ENCODE measurements at regions not wholly inside any gene's neighbourhood (a gene's known extent, or its start where the extent isn't known, plus 50 kb on each side); places are given as distances from the start of the nearest gene placed in this dataset.

GRCh38 chr13:105377452-105377851, 1158.0 kb downstream of the EFNB2 start:
- DNase-seq: peak in 1 of 51 donors; percentile 15

DNA sequence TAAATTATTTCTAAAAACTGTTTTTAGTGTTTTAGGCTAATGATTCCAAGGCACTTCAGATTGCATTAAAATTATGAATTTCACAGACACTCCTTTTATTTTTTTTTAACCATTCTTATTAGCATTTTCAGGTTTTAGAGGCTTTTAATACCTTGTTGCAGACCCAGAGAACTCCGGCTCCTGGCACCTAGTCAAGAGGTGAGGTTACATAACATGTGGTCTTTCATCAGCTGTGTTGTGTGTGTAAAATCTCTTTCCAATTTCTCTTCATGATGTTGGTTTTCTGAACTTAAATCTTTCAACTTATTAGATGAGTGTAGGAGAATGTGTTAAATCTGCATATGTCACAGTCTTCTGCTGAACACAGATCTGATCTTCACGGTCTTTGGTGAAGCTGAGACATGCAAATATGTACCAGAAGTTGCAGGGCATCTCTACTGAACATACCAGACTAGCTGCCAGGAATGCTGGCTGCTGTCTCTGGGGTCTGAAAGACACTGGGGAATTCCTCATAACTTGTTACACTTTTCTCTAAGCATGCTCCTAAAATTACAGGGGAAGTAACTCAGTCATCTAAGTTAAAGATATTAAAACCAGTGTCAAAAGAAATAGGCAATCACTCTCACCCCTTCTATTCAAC, 1165.3 kb downstream of the EFNB2 start:
- DNase-seq: no peak

GRCh38 chr13:105368781-105369180, 1166.7 kb downstream of the EFNB2 start:
- no peak for DNase-seq

GRCh38 chr13:105365831-105366230, 1169.6 kb downstream of the EFNB2 start:
- no peak for DNase-seq

DNA sequence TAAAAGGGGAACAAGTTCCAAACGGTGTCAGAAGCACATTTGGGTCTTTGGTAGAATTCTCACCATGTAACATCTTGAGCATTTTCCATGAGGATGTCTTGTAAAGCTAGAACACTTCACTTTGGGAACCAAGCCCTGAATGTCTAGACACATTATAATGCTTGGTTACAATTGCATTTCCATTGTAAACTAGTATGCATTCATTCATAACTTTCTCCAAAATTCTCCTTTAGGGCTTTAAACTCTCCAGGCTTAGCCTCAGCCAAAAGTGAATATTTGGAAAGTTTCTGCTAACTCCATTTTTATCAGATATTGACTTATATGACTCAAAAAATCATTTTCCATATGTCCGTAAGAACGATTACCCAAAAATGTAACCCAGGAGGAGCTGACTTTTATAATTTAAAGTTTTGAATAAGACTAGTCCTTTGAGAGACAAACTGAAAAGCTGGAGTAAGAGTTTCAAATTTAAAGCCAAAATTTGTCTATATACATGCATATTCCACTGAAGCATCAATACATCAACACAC, 1170.4 kb downstream of the EFNB2 start:
- no peak for DNase-seq

GRCh38 chr13:105364191-105364590, 1171.3 kb downstream of the EFNB2 start:
- DNase-seq: no peak

- DNase-seq: no peak
Observed at GRCh38 chr13:105363261-105364190, 1171.9 kb downstream of the EFNB2 start.

DNA sequence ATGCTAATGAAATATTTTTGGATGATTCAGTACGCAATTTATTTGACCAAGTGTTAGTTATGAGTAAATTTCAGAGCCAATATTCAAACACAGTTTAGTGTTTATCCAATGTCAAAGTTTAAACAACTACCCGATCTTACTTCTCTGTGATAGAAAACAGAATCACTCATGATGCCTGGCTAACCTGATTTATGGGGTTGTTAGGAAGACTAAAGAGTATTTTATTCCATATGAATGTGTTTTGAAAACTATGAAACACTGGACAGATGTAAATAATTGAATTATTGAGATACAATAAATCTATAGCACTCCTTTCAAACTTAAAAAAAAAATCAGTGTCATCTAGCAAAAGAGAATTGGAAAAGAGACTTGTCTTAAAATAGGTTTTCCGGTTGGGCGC, 1181.8 kb downstream of the EFNB2 start:
- no peak for DNase-seq

GRCh38 chr13:105349082-105349723, 1186.3 kb downstream of the EFNB2 start:
- no peak for DNase-seq

GRCh38 chr13:105346141-105346775, 1189.2 kb downstream of the EFNB2 start:
- no peak for DNase-seq

DNA sequence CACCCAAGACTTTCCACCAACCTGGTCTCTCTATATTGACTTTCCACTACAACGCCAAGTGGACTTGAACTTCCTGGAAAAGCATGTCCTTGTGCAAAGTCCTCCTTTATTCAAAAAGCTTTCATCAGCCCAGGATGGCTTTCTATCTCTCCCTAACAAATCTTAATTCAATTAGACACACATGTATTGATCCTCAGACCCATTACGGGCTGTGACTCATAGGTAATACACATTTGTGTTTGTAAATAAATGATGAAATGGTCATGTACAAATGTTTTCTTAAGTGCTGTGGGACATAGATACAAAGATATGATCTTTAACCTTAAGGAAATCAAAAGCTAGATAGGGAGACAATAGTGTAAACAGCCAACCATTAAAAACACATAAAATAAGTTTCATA, 1189.7 kb downstream of the EFNB2 start:
- DNase-seq: no peak

GRCh38 chr13:105345131-105345530, 1190.3 kb downstream of the EFNB2 start:
- DNase-seq: no peak

DNA sequence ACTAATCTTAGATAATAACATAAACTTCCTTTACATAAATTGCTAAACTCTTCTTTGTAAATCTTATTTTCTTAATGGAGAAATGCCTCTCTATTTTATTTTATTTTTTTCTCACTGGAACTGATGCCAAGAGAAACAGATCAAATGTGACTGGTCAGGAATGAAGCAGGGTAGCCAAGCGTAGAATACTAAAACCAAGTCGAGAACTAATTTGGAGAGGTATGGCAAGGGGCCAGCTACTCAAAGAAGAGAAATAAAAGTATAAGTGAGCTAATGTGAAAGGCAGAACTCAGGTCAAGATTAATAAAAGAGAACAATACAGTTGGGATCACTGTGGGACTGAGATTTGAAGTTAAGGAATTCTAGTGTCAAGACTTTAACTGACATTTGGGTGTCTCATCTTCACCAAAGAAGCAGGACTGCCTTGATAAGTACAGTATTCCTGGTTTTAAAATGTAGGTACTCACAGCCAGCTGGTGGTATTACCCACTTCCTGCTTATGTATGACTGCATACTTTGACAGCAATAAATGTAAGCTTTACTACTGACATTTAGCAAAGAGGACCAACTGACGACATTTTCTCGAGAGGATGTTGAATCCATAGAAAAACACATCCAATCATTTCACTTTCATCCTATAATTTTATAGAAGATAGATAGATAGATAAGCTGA, 1192.2 kb downstream of the EFNB2 start:
- no peak for DNase-seq

DNA sequence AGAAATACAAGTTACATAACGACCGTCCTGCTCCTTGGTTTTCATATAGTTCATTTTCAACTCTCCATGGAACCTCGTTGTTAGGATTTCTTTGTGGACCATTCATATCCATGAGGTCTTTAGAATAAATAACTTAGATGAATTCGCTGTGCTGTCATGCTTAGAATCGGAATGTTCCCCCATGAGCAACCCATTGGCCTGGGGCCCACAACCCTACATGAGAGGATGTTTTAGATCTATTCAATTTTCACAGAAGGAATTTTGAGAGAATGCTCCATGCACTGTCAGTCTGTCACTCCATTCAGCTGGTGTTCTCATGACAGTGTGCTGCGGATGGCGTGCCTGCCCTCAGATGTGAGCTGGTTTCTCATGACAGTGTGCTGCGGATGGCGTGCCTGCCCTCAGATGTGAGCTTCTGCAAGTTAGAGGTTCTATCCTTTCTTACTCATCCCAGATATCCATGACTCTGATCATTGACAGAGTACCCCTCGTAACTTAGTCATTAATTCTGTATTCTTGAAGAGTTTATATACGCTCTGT, 1193.1 kb downstream of the EFNB2 start:
- no peak for DNase-seq

DNA sequence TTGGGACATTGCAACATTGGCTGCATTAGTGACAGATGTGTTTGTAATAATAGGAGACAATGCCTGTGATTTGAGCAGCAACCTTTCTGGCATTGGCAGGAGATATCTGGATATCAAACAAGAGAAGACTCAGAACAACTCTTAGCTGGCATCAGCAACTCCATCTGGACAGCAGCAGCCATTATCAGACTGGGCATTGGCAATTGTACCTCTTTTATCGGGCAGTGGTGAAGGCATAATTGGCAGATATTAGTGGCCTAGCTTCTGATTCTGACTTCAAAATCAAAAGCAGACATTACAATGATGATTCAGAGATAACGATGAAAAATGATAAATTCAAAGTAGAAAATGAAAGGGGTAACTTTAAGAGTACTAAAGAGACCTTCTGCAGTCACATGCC, 1193.7 kb downstream of the EFNB2 start:
- no peak for DNase-seq

DNA sequence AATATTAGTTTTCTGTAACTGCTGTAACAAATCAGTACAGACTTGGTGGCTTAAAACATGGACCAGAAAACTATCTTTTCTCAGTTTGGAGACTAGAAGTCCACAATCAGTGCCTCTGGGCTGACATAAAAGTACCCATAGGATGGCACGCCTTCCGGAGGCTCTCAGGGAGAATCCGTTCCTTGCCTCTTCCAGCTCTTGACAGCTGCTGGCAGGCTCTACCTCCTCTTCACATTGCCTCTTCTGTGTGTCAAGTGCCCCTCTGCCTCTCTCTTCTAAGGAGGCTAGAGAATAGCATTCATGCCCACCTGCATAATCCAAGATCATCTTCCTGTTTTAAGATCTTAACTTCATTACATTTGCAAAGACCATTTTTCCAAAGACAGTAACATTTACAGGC, 1194.2 kb downstream of the EFNB2 start:
- DNase-seq: no peak

DNA sequence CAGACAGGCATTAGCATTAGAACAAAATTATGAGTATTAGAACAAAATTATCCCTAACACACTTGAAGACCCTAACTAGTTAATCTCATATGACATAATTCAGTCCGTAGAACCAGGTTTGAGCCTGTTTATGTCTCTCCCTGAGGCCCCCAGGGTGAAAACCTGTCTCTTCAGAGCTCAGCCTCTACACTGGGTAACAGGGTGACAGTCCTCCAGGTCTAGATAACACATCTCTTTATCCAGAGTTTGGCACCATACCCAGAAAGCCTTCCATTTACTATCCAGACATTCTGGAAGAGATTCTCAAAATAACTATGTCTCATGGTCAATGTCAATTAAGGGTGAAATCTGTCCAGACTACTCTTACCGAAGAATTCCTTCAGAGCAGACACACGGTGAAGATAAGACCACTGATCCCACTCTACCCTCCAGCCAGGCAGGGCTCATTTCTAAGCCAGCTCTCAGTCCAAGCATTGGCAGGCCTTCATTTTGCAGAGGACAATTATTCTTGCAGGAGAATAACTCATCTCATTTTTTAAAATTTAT, 1195.3 kb downstream of the EFNB2 start:
- no peak for DNase-seq

- no peak for DNase-seq
Observed at GRCh38 chr13:105338773-105339172, 1196.7 kb downstream of the EFNB2 start.

DNA sequence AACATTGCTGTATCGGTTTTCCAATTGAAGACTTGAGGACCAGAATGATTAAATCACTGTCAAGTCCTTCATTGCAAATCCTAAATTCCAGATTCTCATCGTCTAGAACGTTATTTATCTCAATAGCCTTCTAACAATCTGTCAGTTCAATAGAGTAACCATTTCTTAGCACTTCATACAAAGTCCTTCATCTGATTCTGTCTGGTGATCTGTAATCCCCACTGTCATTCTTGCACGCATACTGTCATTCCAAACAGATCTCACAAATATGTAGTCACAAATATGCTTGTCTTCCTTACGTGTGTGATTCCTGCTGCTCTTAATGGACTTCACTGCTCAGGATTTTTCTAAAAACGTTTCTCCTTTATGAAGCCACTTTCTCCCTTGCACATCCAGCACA, 1197.5 kb downstream of the EFNB2 start:
- DNase-seq: no peak

Data from hypothalamus (tissue), 51 donors.